ENCODE measurements at regions not wholly inside any gene's neighbourhood (a gene's known extent, or its start where the extent isn't known, plus 50 kb on each side); places are given as distances from the start of the nearest gene placed in this dataset.
A peak's percentile ranks its signal among the peaks of the same experiment; 100 is the strongest.

DNA sequence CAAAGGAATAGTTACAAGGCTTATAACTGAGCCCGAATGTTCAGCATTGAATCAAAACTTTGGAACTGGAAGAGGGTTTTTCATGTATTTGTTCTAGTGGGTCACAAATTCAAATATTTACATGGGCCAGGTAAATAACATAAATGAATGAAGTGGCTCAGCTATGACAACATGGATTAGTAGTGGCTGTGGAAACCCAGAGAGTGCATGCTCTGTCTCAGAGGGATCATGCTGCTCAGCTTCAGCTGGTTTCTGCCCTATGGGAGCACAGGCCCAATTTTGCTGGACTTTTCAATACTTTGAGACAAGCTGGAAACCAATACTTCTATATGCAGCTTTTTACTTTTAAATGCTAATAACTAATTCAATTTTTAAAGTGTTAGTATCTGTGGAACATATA lies 394.0 kb upstream of the TEX13C start:
- no peak for DNase-seq
- TF ChIP-seq, protein P1, sequence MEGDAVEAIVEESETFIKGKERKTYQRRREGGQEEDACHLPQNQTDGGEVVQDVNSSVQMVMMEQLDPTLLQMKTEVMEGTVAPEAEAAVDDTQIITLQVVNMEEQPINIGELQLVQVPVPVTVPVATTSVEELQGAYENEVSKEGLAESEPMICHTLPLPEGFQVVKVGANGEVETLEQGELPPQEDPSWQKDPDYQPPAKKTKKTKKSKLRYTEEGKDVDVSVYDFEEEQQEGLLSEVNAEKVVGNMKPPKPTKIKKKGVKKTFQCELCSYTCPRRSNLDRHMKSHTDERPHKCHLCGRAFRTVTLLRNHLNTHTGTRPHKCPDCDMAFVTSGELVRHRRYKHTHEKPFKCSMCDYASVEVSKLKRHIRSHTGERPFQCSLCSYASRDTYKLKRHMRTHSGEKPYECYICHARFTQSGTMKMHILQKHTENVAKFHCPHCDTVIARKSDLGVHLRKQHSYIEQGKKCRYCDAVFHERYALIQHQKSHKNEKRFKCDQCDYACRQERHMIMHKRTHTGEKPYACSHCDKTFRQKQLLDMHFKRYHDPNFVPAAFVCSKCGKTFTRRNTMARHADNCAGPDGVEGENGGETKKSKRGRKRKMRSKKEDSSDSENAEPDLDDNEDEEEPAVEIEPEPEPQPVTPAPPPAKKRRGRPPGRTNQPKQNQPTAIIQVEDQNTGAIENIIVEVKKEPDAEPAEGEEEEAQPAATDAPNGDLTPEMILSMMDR (IDR thresholded peaks at IDR 0.05): no peak
- TF ChIP-seq POLR2A (IDR thresholded peaks at IDR 0.05): no peak
- H3K36me3 ChIP-seq: no peaks in the 10 kb centered on the region
- no peak overlapping the region for H3K4me3 ChIP-seq
- no peaks in the 10 kb centered on the region for H3K27me3 ChIP-seq
- no peaks in the 10 kb centered on the region for H3K4me1 ChIP-seq
- intact Hi-C loops (cut with DNase I): no loop called here
- peak; percentile 61 to 71 (median 66) for ATAC-seq
- WGBS (ENCODE audit: insufficient coverage, low coverage, low lambda C conversion rate, missing lambda C conversion rate): 35% methylated on average over 1 of the region's 1 CpG
- no peaks in the 10 kb centered on the region for H3K9me3 ChIP-seq
- no peak overlapping the region for H3K27ac ChIP-seq

- 26% methylated on average over 3 of the region's 3 CpGs for WGBS (ENCODE audit: insufficient coverage, low coverage, low lambda C conversion rate, missing lambda C conversion rate)
- ATAC-seq: no peak
Measured at GRCh38 chrX:124931241-124931640, 388.4 kb upstream of the TEX13C start.

DNA sequence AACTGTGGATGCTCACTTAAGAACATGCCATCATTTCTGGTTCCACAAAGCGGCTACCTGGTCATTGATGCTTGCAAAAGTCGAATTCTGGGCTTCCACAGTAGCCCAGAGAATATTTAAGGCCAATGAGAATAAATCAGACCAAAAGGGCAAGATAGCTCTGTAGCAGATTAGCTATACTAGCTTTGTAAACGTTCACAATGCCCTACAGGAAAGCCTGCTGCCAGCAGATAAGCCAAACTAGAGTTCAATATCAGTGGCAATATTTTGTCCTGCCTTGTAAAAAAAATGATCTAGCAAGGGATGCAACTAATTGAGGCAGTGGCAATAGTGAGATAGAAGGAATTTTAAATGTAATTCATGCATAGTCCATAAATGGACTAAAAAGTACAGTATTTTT lies 387.7 kb upstream of the TEX13C start:
- intact Hi-C loops (cut with DNase I): no loop called here
- WGBS (ENCODE audit: insufficient coverage, low coverage, low lambda C conversion rate, missing lambda C conversion rate): 7% methylated on average over 3 of the region's 3 CpGs
- Histone ChIP-seq H3K27ac (no peak overlapping the region), H3K4me1 (no peaks in the 10 kb centered on the region), H3K27me3 (no peaks in the 10 kb centered on the region), H3K4me3 (no peak overlapping the region), H3K9me3 (no peaks in the 10 kb centered on the region), H3K36me3 (no peaks in the 10 kb centered on the region)
- ATAC-seq (no peak), DNase-seq (no peak)
- TF ChIP-seq POLR2A (IDR thresholded peaks at IDR 0.05): no peak
- TF ChIP-seq, protein P1 (IDR thresholded peaks at IDR 0.05): no peak

More at GRCh38 chrX:124931241-124931640, 388.4 kb upstream of the TEX13C start:
- Histone ChIP-seq H3K27me3 (no peaks in the 10 kb centered on the region), H3K9me3 (no peaks in the 10 kb centered on the region), H3K27ac (no peak overlapping the region), H3K36me3 (no peaks in the 10 kb centered on the region), H3K4me1 (no peaks in the 10 kb centered on the region), H3K4me3 (no peak overlapping the region)
- no peak for DNase-seq
- no peak for TF ChIP-seq POLR2A (IDR thresholded peaks at IDR 0.05)
- TF ChIP-seq, protein P1 (IDR thresholded peaks at IDR 0.05): no peak
- intact Hi-C loops (cut with DNase I): no loop called here

DNA sequence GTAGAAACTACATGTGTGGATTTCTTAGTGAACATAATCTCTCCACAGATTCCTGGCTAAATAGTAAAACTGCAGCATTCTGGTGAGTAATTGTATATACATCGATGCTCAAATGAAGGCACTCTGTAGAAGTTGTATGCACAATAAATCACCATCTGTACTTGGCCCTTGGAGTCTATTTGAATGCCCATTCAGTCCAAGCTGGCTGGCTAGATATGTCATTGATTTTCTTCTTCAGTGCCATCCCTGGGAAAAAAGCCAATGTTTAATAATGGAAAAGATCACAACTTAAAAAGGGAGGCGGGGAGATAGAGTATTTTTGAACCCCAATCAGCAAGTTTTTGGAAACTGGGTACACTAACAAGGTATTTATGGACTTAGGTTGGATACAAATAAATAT lies 381.0 kb upstream of the TEX13C start:
- intact Hi-C loops (cut with DNase I): no loop called here
- Histone ChIP-seq H3K9me3 (no peaks in the 10 kb centered on the region), H3K4me3 (no peak overlapping the region), H3K4me1 (no peaks in the 10 kb centered on the region), H3K27me3 (no peaks in the 10 kb centered on the region), H3K27ac (no peak overlapping the region), H3K36me3 (no peaks in the 10 kb centered on the region)
- DNase-seq (no peak), ATAC-seq (peak; percentile 65 to 83 (median 77))
- 44% methylated on average over 2 of the region's 2 CpGs for WGBS (ENCODE audit: insufficient coverage, low coverage, low lambda C conversion rate, missing lambda C conversion rate)
- no peak for TF ChIP-seq POLR2A (IDR thresholded peaks at IDR 0.05)
- TF ChIP-seq, protein P1 (IDR thresholded peaks at IDR 0.05): no peak

DNA sequence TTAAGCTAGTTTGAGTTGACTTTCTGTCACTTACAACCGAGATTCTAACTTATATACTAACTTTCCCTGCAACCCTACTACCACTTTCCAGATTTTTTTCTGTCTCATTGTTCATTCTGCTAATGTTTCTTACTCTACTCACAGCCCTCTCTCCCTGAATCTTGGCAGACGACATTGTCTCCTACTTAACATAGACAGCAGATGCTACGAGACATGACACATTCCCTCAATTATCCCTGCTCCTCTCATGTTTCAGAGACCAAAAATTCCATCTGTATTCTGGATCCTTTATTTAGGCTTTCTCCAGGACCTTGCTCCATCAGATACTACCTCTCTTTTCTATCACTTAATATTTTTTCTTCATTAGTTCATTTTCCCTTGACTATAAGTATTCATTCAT lies 379.1 kb upstream of the TEX13C start:
- ATAC-seq: no peak
- no peak for TF ChIP-seq POLR2A (IDR thresholded peaks at IDR 0.05)
- TF ChIP-seq, protein P1 (IDR thresholded peaks at IDR 0.05): no peak

More for the DNA sequence above, 379.1 kb upstream of the TEX13C start:
- Histone ChIP-seq H3K27ac (no peak overlapping the region), H3K4me1 (no peaks in the 10 kb centered on the region), H3K27me3 (no peaks in the 10 kb centered on the region), H3K9me3 (no peaks in the 10 kb centered on the region), H3K4me3 (no peak overlapping the region), H3K36me3 (no peaks in the 10 kb centered on the region)
- WGBS (ENCODE audit: insufficient coverage, low coverage, low lambda C conversion rate, missing lambda C conversion rate): 38% methylated on average over 3 of the region's 3 CpGs
- intact Hi-C loops (cut with DNase I): no loop called here
- no peak for DNase-seq

Data from right lobe of liver (tissue), 6 donors.